NCI-H2029 (cell line): ENCODE measurements at regions not wholly inside any gene's neighbourhood (a gene's known extent, or its start where the extent isn't known, plus 50 kb on each side); places are given as distances from the start of the nearest gene placed in this dataset.
"Not testable (repeated sequence)": the region's sequence is repeated elsewhere in the genome, so short reads cannot be mapped to it uniquely, and the experiment has no call there.

ENCODE experiments used
- DNase-seq: peaks from one replicate; lab custom pipeline; 2025; lab: John Stamatoyannopoulos, UW

DNA sequence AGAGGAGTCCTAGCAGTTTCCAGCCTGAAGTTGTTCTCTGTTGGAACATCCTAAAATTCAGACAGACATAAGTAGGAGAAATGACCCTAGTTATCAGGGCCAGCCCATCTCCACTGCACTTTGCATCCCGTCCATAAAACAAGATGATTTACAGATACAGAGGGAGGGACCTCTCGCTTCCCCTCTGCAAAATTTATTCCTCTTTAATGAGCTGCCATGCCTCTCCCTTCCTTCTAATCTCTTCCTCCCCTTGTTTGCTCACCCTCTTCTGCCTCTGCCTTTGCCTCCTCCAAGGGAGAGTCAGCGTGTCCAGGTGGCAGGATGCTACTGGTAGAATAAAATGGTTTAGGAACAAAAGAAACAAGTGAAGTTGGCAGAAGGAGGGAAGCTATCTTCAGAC is 351.3 kb downstream of the SOX9 start:
- no peak for DNase-seq

DNA sequence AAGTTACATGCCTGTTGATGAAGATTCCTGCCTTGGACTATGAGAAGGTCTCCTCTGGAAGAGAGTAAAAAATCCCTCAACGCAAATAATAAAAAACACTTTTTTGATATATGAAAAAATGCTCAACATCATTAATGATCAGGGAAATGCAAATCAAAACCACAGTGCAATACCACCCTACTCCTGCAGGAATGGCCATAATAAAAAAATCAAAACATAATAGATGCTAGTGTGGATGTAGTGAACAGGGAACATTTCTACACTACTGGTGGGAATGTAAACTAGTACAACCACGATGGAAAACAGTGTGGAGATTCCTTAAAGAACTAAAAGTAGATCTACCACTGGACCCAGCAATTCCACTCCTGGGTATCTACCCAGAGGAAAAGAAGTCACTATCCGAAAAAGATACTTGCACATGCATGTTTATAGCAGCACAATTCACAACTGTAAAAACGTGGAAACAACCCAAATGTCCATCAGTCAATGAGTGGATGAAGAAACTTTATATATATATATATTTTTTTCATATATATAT is 352.1 kb downstream of the SOX9 start:
- not testable (repeated sequence) for DNase-seq

DNA sequence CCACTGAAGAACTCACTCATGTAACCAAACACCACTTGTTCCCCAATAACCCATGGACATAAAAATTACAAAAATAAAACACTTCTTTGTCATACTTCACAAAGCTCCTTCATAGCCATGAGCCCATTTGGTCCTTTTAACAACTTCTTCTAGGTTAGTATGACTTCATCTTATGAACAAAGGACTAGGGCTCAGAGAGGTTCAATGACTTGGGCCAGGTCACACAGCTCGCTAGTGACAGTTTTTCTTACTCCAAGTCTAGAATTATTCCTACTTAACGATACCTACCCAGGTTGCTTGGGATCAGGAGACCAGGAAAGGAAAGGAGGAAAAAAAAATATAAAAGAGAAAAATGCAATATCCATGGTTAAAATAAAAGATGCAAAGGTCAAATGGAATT is 353.4 kb downstream of the SOX9 start:
- DNase-seq: no peak

DNA sequence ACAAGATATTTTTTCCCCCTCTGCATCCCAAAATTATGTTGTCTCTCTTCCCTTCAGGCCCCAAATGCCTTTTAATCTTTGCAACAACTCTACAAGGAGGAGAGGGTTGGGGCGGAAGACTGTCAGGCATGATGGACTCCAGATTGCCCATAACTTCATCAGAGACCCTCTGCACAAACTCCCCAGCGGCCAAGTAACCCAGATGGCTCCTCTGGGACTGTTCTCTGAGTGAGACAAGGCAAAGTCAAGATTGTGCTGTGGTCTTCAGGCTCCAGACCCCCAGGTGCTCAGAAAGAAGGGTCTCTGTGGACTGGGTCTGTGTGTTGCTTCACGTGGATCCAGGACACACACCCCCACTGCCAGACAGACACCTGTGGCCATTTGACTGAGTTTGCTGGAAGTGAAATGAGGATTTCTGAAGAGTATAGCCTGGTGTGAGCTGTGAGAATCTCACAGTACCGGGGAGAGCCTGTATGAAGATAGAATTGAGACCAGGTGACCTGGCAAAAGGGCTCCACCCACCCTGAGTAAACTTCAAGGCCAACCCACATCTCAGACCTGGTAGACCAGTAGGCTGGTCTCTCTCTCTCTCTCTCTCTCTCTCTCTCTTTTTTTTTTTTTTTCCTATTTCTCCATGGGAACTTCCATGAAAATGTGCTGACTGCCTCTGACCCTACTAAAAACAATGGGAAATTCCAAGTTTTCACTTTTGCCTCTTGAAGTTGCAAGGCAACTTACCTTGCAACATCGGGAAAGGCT is 354.1 kb downstream of the SOX9 start:
- no peak for DNase-seq

DNA sequence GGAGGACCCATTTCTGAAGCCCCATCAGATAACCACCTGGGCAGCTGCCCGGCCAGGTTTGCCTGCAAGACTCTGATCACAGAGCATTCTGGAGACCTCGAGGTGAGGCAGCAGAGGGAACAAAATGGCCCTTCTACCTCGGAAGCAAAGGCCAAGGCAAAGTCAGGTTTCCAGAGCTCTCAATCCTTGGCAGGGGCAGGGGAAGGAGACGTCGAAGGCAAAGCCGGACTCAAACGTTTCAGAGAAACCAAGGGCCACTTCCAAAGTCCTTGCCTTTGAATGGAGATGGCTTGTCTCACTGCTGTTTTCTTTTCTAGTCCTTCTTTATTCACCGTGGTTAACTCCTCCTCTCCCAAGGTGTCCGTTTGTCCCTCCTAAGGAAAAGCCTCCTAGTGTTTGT is 355.3 kb downstream of the SOX9 start:
- DNase-seq: no peak

DNA sequence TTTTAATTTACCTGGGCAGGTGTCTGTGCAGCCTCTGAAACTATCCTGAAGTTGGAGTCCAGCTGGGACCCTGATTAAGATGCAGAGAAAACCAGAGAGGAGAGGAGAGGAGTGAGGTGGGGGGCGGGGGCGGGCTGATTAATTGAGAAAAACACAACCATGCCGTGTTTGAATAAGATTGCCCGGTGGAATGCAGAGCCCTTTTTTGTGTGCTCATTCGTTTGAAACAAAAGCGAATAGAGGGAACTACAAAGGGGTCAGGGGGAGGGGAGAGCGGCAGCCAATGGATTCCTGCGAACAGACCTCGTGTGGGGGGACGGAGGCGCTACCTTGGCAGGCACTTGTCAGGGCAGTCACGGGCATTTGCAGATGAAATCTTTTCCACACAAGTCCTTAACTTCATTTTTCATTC is 355.8 kb downstream of the SOX9 start:
- DNase-seq: no peak

DNA sequence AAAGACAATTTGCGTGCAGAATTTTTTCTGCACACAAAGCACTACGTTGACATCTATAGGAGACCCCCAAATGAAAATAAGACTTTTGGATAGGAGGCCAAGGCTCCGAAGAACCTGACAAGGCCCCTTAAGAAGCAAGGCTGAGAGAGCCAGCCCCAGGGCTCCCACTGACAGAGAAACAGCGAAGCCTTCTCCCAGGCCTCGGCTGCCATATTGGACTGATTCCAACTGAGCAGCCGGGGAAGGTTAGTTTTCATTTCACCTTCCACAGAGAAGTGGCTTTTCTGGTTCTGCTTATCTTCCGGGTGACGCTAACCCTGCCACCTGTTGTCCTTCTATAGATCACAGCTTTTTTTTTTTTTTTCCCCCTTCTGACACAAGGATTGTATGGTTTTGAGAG is 356.7 kb downstream of the SOX9 start:
- DNase-seq: peak; percentile 83

DNA sequence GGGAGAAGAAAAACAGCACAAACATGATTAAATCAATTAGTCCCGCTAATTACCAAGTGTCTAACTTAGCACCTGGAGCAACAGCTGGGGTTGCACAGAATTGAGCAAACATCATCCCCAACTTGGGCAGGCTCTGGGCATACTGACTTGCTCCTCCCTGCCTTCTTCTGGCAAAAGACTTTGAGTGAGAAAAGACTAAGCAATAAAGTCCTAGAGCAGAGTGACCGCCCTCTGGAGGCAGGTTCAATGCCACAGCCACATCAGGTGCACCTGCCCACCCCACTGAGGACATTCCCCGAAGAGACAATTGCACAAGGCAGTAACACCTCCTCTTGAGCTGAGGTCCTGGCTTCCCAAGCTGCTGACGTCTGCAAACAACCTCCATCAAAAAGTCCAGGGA is 358.3 kb downstream of the SOX9 start:
- DNase-seq: peak; percentile 44

DNA sequence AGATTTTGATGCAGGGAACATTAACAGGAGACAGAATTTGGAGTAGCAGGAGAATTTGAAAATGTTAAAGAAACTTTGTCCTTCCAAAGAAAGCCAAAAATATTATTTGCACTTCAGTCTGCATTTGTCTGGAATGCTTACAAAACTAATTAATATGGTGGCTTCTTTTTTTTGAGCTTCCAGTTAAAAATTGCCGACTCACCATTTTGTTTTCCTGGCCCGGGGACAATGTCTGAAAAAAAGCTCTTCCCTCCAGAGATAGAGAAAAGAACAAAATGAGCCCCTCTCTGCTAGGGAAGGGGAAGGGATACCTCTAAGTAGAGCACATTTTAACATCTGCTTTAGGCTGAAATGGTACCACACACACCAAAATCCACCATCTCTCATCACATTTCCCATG is 360.8 kb downstream of the SOX9 start:
- DNase-seq: no peak

DNA sequence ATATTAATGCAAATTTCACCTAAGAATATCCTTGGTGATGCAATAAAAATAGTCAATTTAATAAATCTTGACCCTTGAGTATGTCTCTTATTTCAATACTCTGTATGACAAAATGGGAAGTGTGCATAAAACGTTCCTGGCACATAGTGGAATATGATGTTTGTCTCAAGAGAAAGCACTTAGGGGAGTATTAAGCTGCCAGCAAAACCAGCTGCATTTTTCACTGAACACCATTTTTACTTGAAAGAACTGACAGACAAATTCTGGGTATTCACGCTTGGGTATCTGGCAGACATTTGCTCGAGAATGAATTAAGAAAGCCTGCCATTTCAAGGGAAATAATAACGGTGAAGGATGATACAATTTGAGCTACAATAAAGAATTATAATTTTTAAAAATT is 364.8 kb downstream of the SOX9 start:
- DNase-seq: no peak

DNA sequence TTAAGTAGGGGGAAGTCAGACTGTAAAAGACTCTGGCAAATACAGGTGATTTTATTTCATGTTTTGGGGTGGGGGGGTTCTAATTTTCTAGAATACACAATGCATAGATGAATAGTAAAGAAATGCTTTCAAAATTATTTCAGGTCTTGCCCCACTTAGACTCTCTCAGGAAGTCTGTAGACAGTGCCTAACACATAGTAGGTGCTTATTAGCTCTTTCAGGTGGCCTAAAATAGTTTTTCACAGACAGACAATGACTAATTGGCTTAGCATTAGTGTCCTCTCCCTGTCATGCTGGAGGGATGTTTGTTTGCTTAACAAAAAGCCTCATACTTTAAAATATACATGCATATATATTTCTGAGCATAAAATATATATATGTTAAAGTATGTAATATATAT is 366.0 kb downstream of the SOX9 start:
- DNase-seq: no peak

DNA sequence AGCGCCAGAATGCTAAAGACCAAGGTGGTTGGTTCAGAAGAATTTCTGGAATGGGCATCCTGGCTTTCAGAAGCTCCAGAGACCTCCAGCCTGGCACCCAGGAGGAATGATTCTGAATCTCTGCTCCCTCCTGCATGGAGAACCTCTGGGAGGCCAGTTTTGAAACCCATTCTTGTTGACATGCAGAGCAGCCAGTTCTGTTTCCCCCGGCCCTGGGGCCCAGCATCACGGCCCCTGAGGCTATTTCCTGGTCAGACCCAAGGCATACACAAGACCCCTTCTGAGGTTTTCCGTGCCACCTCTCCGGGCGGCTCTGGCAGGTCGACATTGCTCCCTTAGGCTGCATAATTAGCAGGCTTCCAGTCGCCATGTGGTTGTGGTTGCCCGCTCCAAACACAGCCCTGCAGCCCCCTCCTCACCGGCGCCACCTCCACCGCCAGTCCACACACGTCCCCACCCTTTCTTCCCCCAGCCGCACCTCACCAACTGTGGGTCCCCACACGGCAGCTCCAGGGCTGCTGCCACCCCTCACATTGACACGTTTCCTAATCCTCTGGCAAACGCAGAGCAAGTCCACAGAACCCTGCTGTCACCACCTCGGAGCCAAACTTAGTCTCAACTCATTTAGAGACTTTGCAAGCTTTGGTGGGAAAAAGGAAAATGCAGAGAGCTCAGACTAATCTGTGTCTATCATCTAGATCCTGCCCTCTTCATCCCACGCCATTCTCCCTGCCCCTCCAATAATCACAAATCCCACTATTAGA is 367.1 kb downstream of the SOX9 start:
- no peak for DNase-seq

DNA sequence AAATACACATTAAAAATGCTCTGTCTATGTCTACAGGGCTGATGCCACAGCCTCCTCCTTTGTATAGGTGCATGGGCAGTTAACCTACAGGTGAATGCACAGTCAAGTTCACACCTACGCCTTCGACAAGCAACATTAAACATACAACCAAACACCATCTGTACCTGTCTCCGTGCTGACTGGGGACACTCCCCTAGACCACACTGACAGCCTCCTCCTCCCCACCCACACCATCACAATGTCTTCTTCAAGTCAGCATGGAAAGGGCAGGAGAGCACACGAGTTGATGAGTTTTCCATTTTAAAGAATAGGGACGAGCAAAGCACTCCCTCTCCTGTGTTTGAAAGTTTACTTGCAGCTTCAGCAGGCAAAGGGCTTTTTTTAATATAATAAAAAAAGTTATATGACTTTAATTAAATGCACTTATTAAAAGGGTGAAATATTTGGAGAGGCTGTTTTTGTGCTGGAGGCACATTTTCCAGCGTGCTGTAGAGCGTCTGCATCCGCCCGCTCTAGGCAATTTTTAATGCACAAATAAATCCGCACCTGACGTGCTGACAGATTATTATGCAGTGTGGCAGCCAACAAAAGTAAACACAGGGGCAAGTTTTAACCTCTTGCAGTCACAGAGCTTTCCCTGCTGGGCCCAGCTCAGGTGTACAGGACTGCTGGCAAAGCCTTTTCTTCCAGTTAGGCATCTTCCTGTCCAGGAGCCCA is 367.9 kb downstream of the SOX9 start:
- no peak for DNase-seq

DNA sequence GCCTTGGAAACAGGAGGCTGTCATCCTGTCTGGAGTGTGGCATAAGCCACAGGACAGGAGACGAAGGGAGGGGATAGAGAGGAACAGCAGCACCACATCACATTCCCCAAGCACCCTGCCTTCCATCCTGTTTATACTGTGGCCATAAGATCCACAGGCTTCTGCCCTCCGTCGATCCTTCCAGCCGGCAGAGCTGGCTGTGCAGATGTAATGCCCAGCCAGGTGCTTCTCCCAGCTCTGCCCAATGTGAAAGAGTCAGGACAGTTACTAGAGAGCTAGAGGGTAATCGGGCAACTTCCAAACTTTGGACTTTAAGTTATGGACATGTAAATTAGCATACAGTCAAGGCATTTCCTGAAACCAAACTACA is 368.4 kb downstream of the SOX9 start:
- DNase-seq: no peak

DNA sequence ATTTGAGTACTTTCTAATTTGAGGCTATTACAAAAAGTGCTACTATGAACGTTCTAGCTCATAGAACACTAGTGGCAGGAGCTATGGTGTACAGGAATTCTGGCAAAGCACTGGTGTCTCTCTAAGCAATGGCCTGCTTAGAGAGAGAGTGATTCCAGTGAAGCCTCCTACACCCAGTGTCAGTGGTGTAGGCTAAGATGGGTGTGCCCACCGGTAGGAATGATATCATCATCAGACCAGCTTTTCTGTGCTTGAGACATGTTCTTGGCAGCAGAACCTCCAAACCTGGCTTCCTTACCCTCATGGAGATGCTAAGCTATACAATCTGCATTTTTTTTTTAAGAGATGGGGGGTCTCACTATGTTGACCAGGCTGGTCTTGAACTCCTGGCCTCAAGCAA is 370.3 kb downstream of the SOX9 start:
- DNase-seq: no peak

DNA sequence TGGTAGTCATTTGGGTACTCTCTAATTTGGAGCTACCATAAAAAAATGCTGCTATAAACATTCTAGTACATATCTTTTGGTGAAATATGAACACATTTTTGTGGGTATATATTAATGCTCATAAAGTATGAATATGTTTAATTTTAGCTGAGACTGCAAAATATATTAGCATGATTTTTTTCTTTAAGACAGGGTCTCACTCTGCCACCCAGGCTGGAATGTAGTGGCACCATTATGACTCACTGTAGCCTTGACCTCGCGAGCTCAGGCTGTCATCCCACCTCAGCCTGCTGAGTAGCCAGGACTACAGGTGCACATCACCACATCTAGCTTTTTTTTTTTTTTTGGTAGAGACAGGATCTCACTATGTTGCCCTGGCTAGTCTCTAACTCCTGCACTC is 371.7 kb downstream of the SOX9 start:
- no peak for DNase-seq

DNA sequence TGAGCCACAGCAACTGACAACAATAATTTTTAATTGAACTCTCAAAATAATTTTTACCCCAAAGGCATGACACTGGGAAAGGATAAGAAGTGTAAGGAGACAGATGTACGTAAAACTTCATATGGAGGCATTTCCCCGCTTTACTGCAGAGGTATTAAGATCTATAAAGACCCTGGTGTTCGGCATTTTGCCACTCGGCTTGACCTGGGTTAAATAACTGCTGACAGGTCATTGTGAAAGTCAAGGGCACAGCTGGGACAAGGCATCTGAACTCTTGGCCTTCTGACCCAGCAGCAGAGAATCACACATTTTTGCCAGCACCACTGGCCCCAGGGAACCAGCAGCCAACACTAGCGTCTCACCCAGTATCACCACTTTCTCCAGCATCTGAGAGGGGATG is 372.1 kb downstream of the SOX9 start:
- DNase-seq: no peak

DNA sequence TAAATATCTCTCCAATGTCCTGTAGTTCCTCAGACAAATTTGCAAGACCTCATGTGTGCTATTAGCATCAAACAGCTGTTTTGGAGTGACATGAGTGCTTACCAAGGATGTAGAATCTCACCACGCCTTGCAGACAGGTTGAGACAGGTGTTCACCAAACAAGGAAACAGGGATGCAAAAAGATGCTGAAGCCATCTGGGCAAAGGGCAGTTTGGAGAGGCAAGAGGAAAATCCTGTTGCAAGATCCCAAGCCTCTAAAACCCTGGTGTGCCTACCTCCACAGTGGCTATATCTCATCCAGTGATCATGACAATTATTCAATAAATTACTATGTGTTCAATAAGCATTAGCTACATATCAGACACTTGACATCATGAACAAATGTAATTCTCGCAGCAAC is 373.7 kb downstream of the SOX9 start:
- DNase-seq: no peak

DNA sequence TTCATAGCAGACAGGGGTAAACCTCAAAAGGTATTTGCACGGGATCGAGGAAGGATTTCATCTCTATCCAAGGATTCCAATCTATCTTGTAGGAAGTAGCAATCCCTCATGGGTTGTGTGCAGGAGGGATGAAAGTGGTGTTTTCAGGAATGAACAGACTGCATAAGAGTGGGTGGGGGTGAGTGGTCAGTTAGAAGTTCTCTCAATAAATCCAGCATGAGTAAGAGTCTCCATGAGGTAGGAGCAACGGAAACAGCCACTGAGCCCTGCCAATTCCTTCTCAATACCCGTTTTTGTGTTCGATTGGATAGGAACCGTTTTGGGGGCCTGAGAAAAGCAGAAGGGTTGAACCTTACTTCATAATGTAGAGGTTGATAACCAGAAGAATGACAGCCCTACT is 375.6 kb downstream of the SOX9 start:
- DNase-seq: no peak

DNA sequence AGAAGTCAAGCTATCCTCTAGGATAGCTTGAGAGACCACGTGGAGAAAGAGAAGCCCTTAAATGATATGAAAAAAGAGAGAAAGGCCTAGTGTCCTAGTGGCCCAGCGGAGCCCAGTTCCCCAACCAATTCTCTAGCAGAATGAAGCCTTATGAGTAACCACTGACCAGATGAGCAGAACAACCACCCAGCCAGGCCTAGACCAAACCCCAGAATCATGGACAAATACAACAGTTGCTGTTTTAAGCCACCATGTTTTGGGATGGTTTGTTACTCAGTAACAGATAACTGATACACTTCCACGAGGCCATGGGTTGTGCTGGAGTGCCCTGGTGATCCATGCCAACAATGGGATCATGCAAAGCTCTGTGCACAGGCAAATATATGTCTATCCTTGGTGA is 377.1 kb downstream of the SOX9 start:
- DNase-seq: no peak

DNA sequence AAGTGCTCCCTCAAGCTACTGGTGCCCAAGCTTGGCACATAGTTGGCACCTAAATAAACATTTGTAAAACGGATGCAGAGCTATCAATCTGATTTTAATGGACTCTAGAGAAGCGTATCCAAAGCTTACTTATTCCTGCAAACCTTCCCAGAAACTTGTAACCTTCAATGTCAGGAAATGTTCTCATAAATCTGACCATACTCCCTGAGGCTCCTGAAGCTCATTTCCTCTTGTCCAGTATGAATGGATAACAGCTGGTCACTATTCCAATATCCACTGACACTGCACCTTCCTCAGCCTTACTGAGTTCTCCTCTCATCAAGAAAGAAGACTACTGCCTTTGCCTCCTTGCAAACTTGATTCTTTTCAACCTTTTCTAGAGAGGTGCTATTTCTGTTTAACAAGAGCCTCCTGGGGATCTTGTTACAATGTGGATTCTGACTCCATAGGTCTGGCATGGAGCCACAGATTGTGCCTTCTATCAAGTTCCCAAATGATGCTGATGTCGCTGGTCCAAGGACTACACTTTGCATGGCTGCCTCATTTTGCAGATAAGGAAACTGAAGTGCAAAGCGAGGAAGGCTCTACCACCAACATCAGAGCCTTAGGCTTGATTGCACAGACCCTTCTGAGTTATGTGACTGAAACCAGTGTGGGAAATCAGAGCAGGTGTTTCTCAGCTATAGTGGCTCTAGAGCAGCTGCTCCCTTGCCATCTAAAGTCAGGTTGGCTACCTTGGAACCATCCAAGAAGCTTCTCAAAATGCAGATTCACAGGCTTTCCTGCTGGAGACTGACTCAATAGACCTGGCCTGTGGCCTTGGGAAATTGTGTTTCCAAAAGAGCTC is 377.8 kb downstream of the SOX9 start:
- DNase-seq: peak; percentile 35
